ENCODE measurements at regions not wholly inside any gene's neighbourhood (a gene's known extent, or its start where the extent isn't known, plus 50 kb on each side); places are given as distances from the start of the nearest gene placed in this dataset.

DNA sequence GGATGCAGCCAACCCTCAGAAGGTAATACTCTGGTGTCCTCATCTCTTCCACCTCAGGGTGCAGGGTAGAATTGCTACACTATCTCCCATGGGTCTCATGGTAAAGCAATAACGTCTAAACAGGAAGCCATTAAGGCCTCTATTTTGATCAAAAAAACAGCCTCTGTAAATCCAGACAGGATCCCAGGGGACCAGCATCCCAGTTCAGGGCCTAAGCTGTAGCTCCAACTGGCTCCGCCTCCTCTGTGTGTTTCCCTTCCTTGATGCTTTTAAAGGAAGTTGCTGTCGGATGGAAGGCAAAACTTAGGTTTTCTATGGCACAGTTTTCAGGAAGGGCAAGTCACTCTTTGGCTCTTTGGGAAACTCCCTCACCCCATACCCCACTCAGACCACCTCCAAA lies 222.0 kb downstream of the MAFB start:
- Histone ChIP-seq H3K4me3 (ENCODE audit: low read length) (no peak overlapping the region), H3K27ac (ENCODE audit: low read depth, low read length) (no peak overlapping the region), H3K36me3 (ENCODE audit: control insufficient read depth in 2 of 3, insufficient read depth in 3 of 3, low read length in 3 of 3) (no peaks in the 10 kb centered on the region), H3K9me3 (ENCODE audit: control insufficient read depth in 2 of 3, low read length in 3 of 3) (no peaks in the 10 kb centered on the region), H3K4me1 (ENCODE audit: control insufficient read depth in 2 of 2, insufficient read depth in 2 of 2, low read length in 2 of 2) (no peaks in the 10 kb centered on the region), H3K27me3 (ENCODE audit: control insufficient read depth in 2 of 2, insufficient read depth in 2 of 2, low read length in 2 of 2) (no peaks in the 10 kb centered on the region)
- Mint-ChIP-seq H3K36me3 (no peaks in the 10 kb centered on the region), H3K27me3 (peaks cover 1 to 14% (median 4%) of the 10 kb centered on the region in 5 donors), H3K9me3 (peaks cover 0 to 3% (median 0%) of the 10 kb centered on the region in 11 donors), H3K4me3 (no peak overlapping the region), H3K27ac (no peak overlapping the region), H3K4me1 (no peaks in the 10 kb centered on the region)
- ChIA-PET POLR2A (no interaction called here), CTCF (no interaction called here)
- intact Hi-C loops (cut with micrococcal nuclease) = no loop called here
- no peak for ATAC-seq
- no peak for DNase-seq

DNA sequence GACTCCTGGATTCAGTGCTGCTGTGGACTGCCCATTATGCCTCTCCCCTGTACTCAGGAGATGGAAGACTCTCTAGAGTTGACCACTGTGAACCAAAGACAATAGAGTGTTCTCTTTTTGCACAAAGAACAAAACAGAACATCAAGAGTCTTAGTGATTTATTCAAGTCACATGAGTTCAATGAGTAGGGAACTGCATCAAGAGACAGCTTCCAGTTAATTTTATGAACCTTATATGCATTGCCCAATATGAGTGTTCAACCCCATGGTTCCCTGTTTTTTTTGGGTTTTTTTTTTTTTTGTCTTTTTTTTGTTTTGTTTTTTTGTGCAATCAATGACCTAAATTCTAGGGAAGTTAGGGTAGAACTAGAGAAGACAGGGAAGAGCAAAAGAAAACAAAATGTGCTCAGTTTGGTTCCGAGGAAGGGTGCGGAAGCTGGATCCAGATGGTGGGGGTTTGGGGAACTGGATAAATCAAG lies 224.3 kb downstream of the MAFB start:
- POLR2A ChIA-PET = no interaction called here
- no peaks in the 10 kb centered on the region for H3K4me1 ChIP-seq (ENCODE audit: control insufficient read depth in 2 of 2, insufficient read depth in 2 of 2, low read length in 2 of 2)

GRCh38 chr20:40463171-40463570 lies 225.9 kb downstream of the MAFB start:
- no peak overlapping the region for H3K4me3 Mint-ChIP-seq
- POLR2A ChIA-PET = no interaction called here
- peaks cover 3 to 19% (median 4%) of the 10 kb centered on the region in 5 donors for H3K27me3 Mint-ChIP-seq
- no peaks in the 10 kb centered on the region for H3K4me1 ChIP-seq (ENCODE audit: control insufficient read depth in 2 of 2, insufficient read depth in 2 of 2, low read length in 2 of 2)
- no peaks in the 10 kb centered on the region for H3K36me3 Mint-ChIP-seq
- CTCF ChIA-PET = no interaction called here
- no peaks in the 10 kb centered on the region for H3K4me1 Mint-ChIP-seq
- no peak overlapping the region for H3K27ac ChIP-seq (ENCODE audit: low read depth, low read length)
- no peaks in the 10 kb centered on the region for H3K36me3 ChIP-seq (ENCODE audit: control insufficient read depth in 2 of 3, insufficient read depth in 3 of 3, low read length in 3 of 3)
- no peaks in the 10 kb centered on the region for H3K9me3 ChIP-seq (ENCODE audit: control insufficient read depth in 2 of 3, low read length in 3 of 3)
- H3K4me3 ChIP-seq (ENCODE audit: low read length) = no peak overlapping the region
- no peaks in the 10 kb centered on the region for H3K27me3 ChIP-seq (ENCODE audit: control insufficient read depth in 2 of 2, insufficient read depth in 2 of 2, low read length in 2 of 2)
- no peak for DNase-seq
- ATAC-seq = no peak
- intact Hi-C loops (cut with micrococcal nuclease) = no loop called here
- H3K27ac Mint-ChIP-seq = no peak overlapping the region
- peaks cover 0 to 4% (median 0%) of the 10 kb centered on the region in 11 donors for H3K9me3 Mint-ChIP-seq

More for the DNA sequence above, 224.3 kb downstream of the MAFB start:
- Histone ChIP-seq H3K27ac (ENCODE audit: low read depth, low read length) (no peak overlapping the region), H3K4me3 (ENCODE audit: low read length) (no peak overlapping the region), H3K36me3 (ENCODE audit: control insufficient read depth in 2 of 3, insufficient read depth in 3 of 3, low read length in 3 of 3) (no peaks in the 10 kb centered on the region), H3K27me3 (ENCODE audit: control insufficient read depth in 2 of 2, insufficient read depth in 2 of 2, low read length in 2 of 2) (no peaks in the 10 kb centered on the region), H3K9me3 (ENCODE audit: control insufficient read depth in 2 of 3, low read length in 3 of 3) (no peaks in the 10 kb centered on the region)
- intact Hi-C loops (cut with micrococcal nuclease) = no loop called here
- Mint-ChIP-seq H3K4me3 (no peak overlapping the region), H3K9me3 (peaks cover 0 to 3% (median 0%) of the 10 kb centered on the region in 11 donors), H3K36me3 (no peaks in the 10 kb centered on the region), H3K27me3 (peaks cover 1 to 15% (median 4%) of the 10 kb centered on the region in 5 donors), H3K4me1 (no peaks in the 10 kb centered on the region), H3K27ac (no peak overlapping the region)
- CTCF ChIA-PET = no interaction called here
- no peak for DNase-seq
- peak; percentile 47 for ATAC-seq

GRCh38 chr20:40462566-40462965 lies 226.5 kb downstream of the MAFB start:
- H3K4me1 ChIP-seq (ENCODE audit: control insufficient read depth in 2 of 2, insufficient read depth in 2 of 2, low read length in 2 of 2) = no peaks in the 10 kb centered on the region
- Mint-ChIP-seq H3K27me3 (peaks cover 3 to 19% (median 4%) of the 10 kb centered on the region in 5 donors), H3K4me1 (no peaks in the 10 kb centered on the region), H3K4me3 (no peak overlapping the region), H3K36me3 (no peaks in the 10 kb centered on the region), H3K9me3 (peaks cover 0 to 4% (median 0%) of the 10 kb centered on the region in 11 donors), H3K27ac (no peak overlapping the region)
- H3K27me3 ChIP-seq (ENCODE audit: control insufficient read depth in 2 of 2, insufficient read depth in 2 of 2, low read length in 2 of 2) = no peaks in the 10 kb centered on the region
- H3K4me3 ChIP-seq (ENCODE audit: low read length) = no peak overlapping the region
- no peak overlapping the region for H3K27ac ChIP-seq (ENCODE audit: low read depth, low read length)
- intact Hi-C loops (cut with micrococcal nuclease) = no loop called here
- no peak for DNase-seq
- H3K9me3 ChIP-seq (ENCODE audit: control insufficient read depth in 2 of 3, low read length in 3 of 3) = no peaks in the 10 kb centered on the region
- ATAC-seq = no peak
- H3K36me3 ChIP-seq (ENCODE audit: control insufficient read depth in 2 of 3, insufficient read depth in 3 of 3, low read length in 3 of 3) = no peaks in the 10 kb centered on the region
- ChIA-PET POLR2A (no interaction called here), CTCF (no interaction called here)

GRCh38 chr20:40459299-40459698 lies 229.7 kb downstream of the MAFB start:
- Histone ChIP-seq H3K4me1 (ENCODE audit: control insufficient read depth in 2 of 2, insufficient read depth in 2 of 2, low read length in 2 of 2) (no peaks in the 10 kb centered on the region), H3K9me3 (ENCODE audit: control insufficient read depth in 2 of 3, low read length in 3 of 3) (no peaks in the 10 kb centered on the region), H3K27me3 (ENCODE audit: control insufficient read depth in 2 of 2, insufficient read depth in 2 of 2, low read length in 2 of 2) (no peaks in the 10 kb centered on the region), H3K27ac (ENCODE audit: low read depth, low read length) (no peak overlapping the region), H3K4me3 (ENCODE audit: low read length) (no peak overlapping the region), H3K36me3 (ENCODE audit: control insufficient read depth in 2 of 3, insufficient read depth in 3 of 3, low read length in 3 of 3) (no peaks in the 10 kb centered on the region)
- ChIA-PET CTCF (no interaction called here), POLR2A (no interaction called here)
- no peak overlapping the region for H3K27ac Mint-ChIP-seq
- DNase-seq (no peak), ATAC-seq (no peak)
- intact Hi-C loops (cut with micrococcal nuclease) = no loop called here
- H3K27me3 Mint-ChIP-seq = peaks cover 2 to 26% (median 11%) of the 10 kb centered on the region in 5 donors
- H3K36me3 Mint-ChIP-seq = no peaks in the 10 kb centered on the region
- H3K4me3 Mint-ChIP-seq = no peak overlapping the region
- no peaks in the 10 kb centered on the region for H3K4me1 Mint-ChIP-seq
- peaks cover 0 to 4% (median 0%) of the 10 kb centered on the region in 11 donors for H3K9me3 Mint-ChIP-seq

- H3K4me3 Mint-ChIP-seq = no peak overlapping the region
- H3K4me1 ChIP-seq (ENCODE audit: control insufficient read depth in 2 of 2, insufficient read depth in 2 of 2, low read length in 2 of 2) = no peaks in the 10 kb centered on the region
- peaks cover 0 to 4% (median 0%) of the 10 kb centered on the region in 11 donors for H3K9me3 Mint-ChIP-seq
- no peak overlapping the region for H3K27ac Mint-ChIP-seq
- intact Hi-C loops (cut with micrococcal nuclease) = no loop called here
- peaks cover 4 to 25% (median 14%) of the 10 kb centered on the region in 5 donors for H3K27me3 Mint-ChIP-seq
- ChIA-PET POLR2A (no interaction called here), CTCF (no interaction called here)
- no peaks in the 10 kb centered on the region for H3K36me3 Mint-ChIP-seq
- no peaks in the 10 kb centered on the region for H3K4me1 Mint-ChIP-seq
- no peaks in the 10 kb centered on the region for H3K36me3 ChIP-seq (ENCODE audit: control insufficient read depth in 2 of 3, insufficient read depth in 3 of 3, low read length in 3 of 3)
- H3K27me3 ChIP-seq (ENCODE audit: control insufficient read depth in 2 of 2, insufficient read depth in 2 of 2, low read length in 2 of 2) = no peaks in the 10 kb centered on the region
- no peak for ATAC-seq
- no peak overlapping the region for H3K4me3 ChIP-seq (ENCODE audit: low read length)
- no peak for DNase-seq
- H3K27ac ChIP-seq (ENCODE audit: low read depth, low read length) = no peak overlapping the region
- H3K9me3 ChIP-seq (ENCODE audit: control insufficient read depth in 2 of 3, low read length in 3 of 3) = no peaks in the 10 kb centered on the region
Observed at GRCh38 chr20:40457404-40457803, 231.6 kb downstream of the MAFB start.

GRCh38 chr20:40452758-40453157 lies 236.3 kb downstream of the MAFB start:
- Histone ChIP-seq H3K4me3 (ENCODE audit: low read length) (no peak overlapping the region), H3K27ac (ENCODE audit: low read depth, low read length) (no peak overlapping the region), H3K9me3 (ENCODE audit: control insufficient read depth in 2 of 3, low read length in 3 of 3) (no peaks in the 10 kb centered on the region), H3K36me3 (ENCODE audit: control insufficient read depth in 2 of 3, insufficient read depth in 3 of 3, low read length in 3 of 3) (no peaks in the 10 kb centered on the region), H3K27me3 (ENCODE audit: control insufficient read depth in 2 of 2, insufficient read depth in 2 of 2, low read length in 2 of 2) (no peaks in the 10 kb centered on the region), H3K4me1 (ENCODE audit: control insufficient read depth in 2 of 2, insufficient read depth in 2 of 2, low read length in 2 of 2) (no peaks in the 10 kb centered on the region)
- no peak for ATAC-seq
- Mint-ChIP-seq H3K36me3 (no peaks in the 10 kb centered on the region), H3K27ac (no peak overlapping the region), H3K4me3 (no peak overlapping the region), H3K27me3 (peaks cover 2 to 23% (median 8%) of the 10 kb centered on the region in 5 donors), H3K4me1 (no peaks in the 10 kb centered on the region), H3K9me3 (peaks cover 0 to 2% (median 0%) of the 10 kb centered on the region in 11 donors)
- ChIA-PET CTCF (no interaction called here), POLR2A (no interaction called here)
- intact Hi-C loops (cut with micrococcal nuclease) = no loop called here
- DNase-seq = no peak

Measured in naive thymus-derived CD4-positive, alpha-beta T cell (primary cell).